H9 (cell line): ENCODE measurements at regions not wholly inside any gene's neighbourhood (a gene's known extent, or its start where the extent isn't known, plus 50 kb on each side); places are given as distances from the start of the nearest gene placed in this dataset.

ENCODE experiments used
- DNase-seq: peaks from one replicate; pipeline ENCODE4 v3.0.0-alpha.2; 2017
- H2AFZ ChIP-seq: one replicate; pipeline ENCODE4 v1.6.1; 2013; ENCODE audit warnings: mild to moderate bottlenecking, low read length, control low read depth, moderate library complexity
- H2AK5ac ChIP-seq: 2 replicates; pipeline ENCODE4 v1.6.1; 2013; ENCODE audit warnings: low read length, control low read depth, mixed read lengths; ENCODE audit not compliant: insufficient read length
- H2BK120ac ChIP-seq: one replicate; pipeline ENCODE4 v1.6.1; 2013; ENCODE audit warnings: low read depth, mild to moderate bottlenecking, low read length, control low read depth, inconsistent platforms; ENCODE audit not compliant: poor library complexity, severe bottlenecking
- H2BK12ac ChIP-seq: 2 replicates; pipeline ENCODE4 v1.6.1; 2013; ENCODE audit warnings: low read length, control low read depth, mixed read lengths, low read depth; ENCODE audit not compliant: insufficient read length
- H2BK15ac ChIP-seq: 2 replicates; pipeline ENCODE4 v1.6.1; 2013; ENCODE audit warnings: low read depth, low read length, control low read depth
- H2BK20ac ChIP-seq: one replicate; pipeline ENCODE4 v1.6.1; 2013; ENCODE audit warnings: low read depth, mild to moderate bottlenecking, low read length, control low read depth, inconsistent platforms; ENCODE audit not compliant: poor library complexity, severe bottlenecking
- H2BK5ac ChIP-seq: 2 replicates; pipeline ENCODE4 v1.6.1; 2013; ENCODE audit warnings: low read length, control low read depth, mixed read lengths; ENCODE audit not compliant: insufficient read length
- H3K14ac ChIP-seq: 2 replicates; pipeline ENCODE4 v1.6.1; 2013; ENCODE audit warnings: low read length, control low read depth; ENCODE audit not compliant: insufficient read depth
- H3K18ac ChIP-seq: 2 replicates; pipeline ENCODE4 v1.6.1; 2013; ENCODE audit warnings: low read depth, mild to moderate bottlenecking, mixed read lengths, low read length, control low read depth; ENCODE audit not compliant: insufficient read length
- H3K23ac ChIP-seq: 2 replicates; pipeline ENCODE4 v1.6.1; 2013; ENCODE audit warnings: low read length, control low read depth, mixed read lengths, low read depth; ENCODE audit not compliant: insufficient read length
- H3K23me2 ChIP-seq: 2 replicates; pipeline ENCODE4 v1.6.1; 2013; ENCODE audit warnings: low read depth, mild to moderate bottlenecking, mixed read lengths, low read length, control low read depth; ENCODE audit not compliant: insufficient read length, poor library complexity, severe bottlenecking
- H3K27ac ChIP-seq: 2 replicates; pipeline ENCODE4 v1.5.1; 2013; ENCODE audit warnings: low read length, control low read depth, mixed read lengths, low read depth; ENCODE audit not compliant: insufficient read length
- H3K27me3 ChIP-seq: 2 replicates; pipeline ENCODE4 v1.6.1; 2013; ENCODE audit warnings: low read length, control low read depth, inconsistent platforms; ENCODE audit not compliant: insufficient read depth
- H3K4ac ChIP-seq: 2 replicates; pipeline ENCODE4 v1.6.1; 2013; ENCODE audit warnings: low read depth, mild to moderate bottlenecking, control low read depth, inconsistent platforms, low read length, moderate library complexity
- H3K4me1 ChIP-seq: 2 replicates; pipeline ENCODE4 v1.6.1; 2013; ENCODE audit warnings: low read length, control low read depth, inconsistent platforms; ENCODE audit not compliant: insufficient read depth
- H3K4me2 ChIP-seq: 2 replicates; pipeline ENCODE4 v1.6.1; 2013; ENCODE audit warnings: low read length, control low read depth, mixed read lengths; ENCODE audit not compliant: insufficient read length, insufficient read depth
- H3K56ac ChIP-seq: 2 replicates; pipeline ENCODE4 v1.6.1; 2013; ENCODE audit warnings: low read depth, mild to moderate bottlenecking, mixed read lengths, low read length, control low read depth; ENCODE audit not compliant: insufficient read length
- H3K79me1 ChIP-seq: 2 replicates; pipeline ENCODE4 v1.6.1; 2013; ENCODE audit warnings: low read depth, mild to moderate bottlenecking, moderate library complexity, low read length, control low read depth, inconsistent platforms; ENCODE audit not compliant: insufficient read depth, poor library complexity, severe bottlenecking
- H3K79me2 ChIP-seq: 2 replicates; pipeline ENCODE4 v1.6.1; 2013; ENCODE audit warnings: low read length, control low read depth, inconsistent platforms; ENCODE audit not compliant: insufficient read depth
- H3K9ac ChIP-seq: 2 replicates; pipeline ENCODE4 v1.6.1; 2013; ENCODE audit warnings: low read length, control low read depth, mixed read lengths; ENCODE audit not compliant: insufficient read length; ENCODE audit errors: extremely low read depth
- H3K9me3 ChIP-seq: one replicate; pipeline ENCODE4 v1.6.1; 2013; ENCODE audit warnings: low read depth, low read length, inconsistent platforms; ENCODE audit not compliant: control insufficient read depth
- H3T11ph ChIP-seq: one replicate; pipeline ENCODE4 v1.6.1; 2013; ENCODE audit warnings: mild to moderate bottlenecking, low read length, control low read depth, inconsistent platforms
- H4K20me1 ChIP-seq: one replicate; pipeline ENCODE4 v1.6.1; 2013; ENCODE audit not compliant: control insufficient read depth, insufficient read length, insufficient read depth
- H4K5ac ChIP-seq: 2 replicates; pipeline ENCODE4 v1.6.1; 2013; ENCODE audit warnings: low read depth, mild to moderate bottlenecking, mixed read lengths, low read length, control low read depth; ENCODE audit not compliant: insufficient read length
- H4K8ac ChIP-seq: replicated peaks from 2 replicates; pipeline ENCODE4 v1.6.1; 2013; ENCODE audit warnings: low read length, control low read depth, mixed read lengths, low read depth; ENCODE audit not compliant: insufficient read length
- H4K91ac ChIP-seq: 2 replicates; pipeline ENCODE4 v1.6.1; 2013; ENCODE audit warnings: low read depth, mild to moderate bottlenecking, moderate library complexity, mixed read lengths, low read length, control low read depth; ENCODE audit not compliant: insufficient read length
- H3K27ac Mint-ChIP-seq, 3 experiments: 2 replicates in 2 of 3; 3 replicates in 1 of 3; pipeline ENCODE4 v1.8.0; 2020 to 2021; ENCODE audit warnings: mixed read lengths in 3 of 3, mild to moderate bottlenecking in 1 of 3, moderate library complexity in 1 of 3
- H3K27me3 Mint-ChIP-seq: 2 replicates; pipeline ENCODE4 v1.8.0; 2021; ENCODE audit warnings: low read depth, mild to moderate bottlenecking, moderate library complexity, mixed read lengths
- H3K36me3 Mint-ChIP-seq, 3 experiments: 2 replicates in 2 of 3; 3 replicates in 1 of 3; pipeline ENCODE4 v1.8.0; 2020 to 2021; ENCODE audit warnings: low read depth in 3 of 3, mixed read lengths in 3 of 3; ENCODE audit not compliant: insufficient read depth in 1 of 3
- H3K4me1 Mint-ChIP-seq, 2 experiments: 2 replicates each; pipeline ENCODE4 v1.8.0; 2020; ENCODE audit warnings: mixed read lengths in 2 of 2
- H3K4me3 Mint-ChIP-seq, 2 experiments: 2 replicates in 1 of 2; 3 replicates in 1 of 2; pipeline ENCODE4 v1.8.0; 2020 to 2021; ENCODE audit warnings: mild to moderate bottlenecking in 2 of 2, mixed read lengths in 2 of 2, moderate library complexity in 1 of 2
- H3K9me3 Mint-ChIP-seq, 2 experiments: 2 replicates in 1 of 2; 3 replicates in 1 of 2; pipeline ENCODE4 v1.8.0; 2020; ENCODE audit warnings: mild to moderate bottlenecking in 2 of 2, mixed read lengths in 2 of 2, moderate library complexity in 1 of 2
- CTCF ChIP-seq: fragments of 200-600 bp; sonication (generic); conservative IDR thresholded peaks from 3 replicates; pipeline ENCODE4 v1.8.0; 2021; ENCODE audit warnings: antibody characterized with exemption, mild to moderate bottlenecking
- WGBS: extraction: QIAGEN DNeasy Blood & Tissue Kit; methylation state at CpG from one replicate; pipeline ENCODE4 v1.1.7; 2013; ENCODE audit warnings: missing lambda C conversion rate, low lambda C conversion rate, mixed read lengths; ENCODE audit not compliant: insufficient read length; ENCODE audit errors: extremely low coverage; 5-methylcytosine and 5-hydroxymethylcytosine counted together

GRCh38 chr4:123159479-123159878 is 237.1 kb upstream of the NUDT6 start:
- Histone ChIP-seq H3K4me2 (no peak overlapping the region), H3K9ac (no peak overlapping the region), H4K5ac (no peak overlapping the region), H2AK5ac (no peak overlapping the region), H2BK20ac (no peak overlapping the region), H3K9me3 (no peaks in the 10 kb centered on the region), H3K4me1 (peaks cover 6% of the 10 kb centered on the region; the same call in 1 of the 2 replicates), H3K79me1 (no peaks in the 10 kb centered on the region), H2BK5ac (no peak overlapping the region), H2BK15ac (no peak overlapping the region), H3T11ph (no peak overlapping the region), H3K14ac (no peak overlapping the region), H4K20me1 (no peaks in the 10 kb centered on the region), H3K56ac (no peak overlapping the region), H3K79me2 (no peaks in the 10 kb centered on the region), H3K18ac (no peak overlapping the region), H3K23ac (no peak overlapping the region), H2BK120ac (no peak overlapping the region), H3K4ac (no peak overlapping the region), H3K27me3 (no peaks in the 10 kb centered on the region), H3K27ac (peak overlapping the region; percentile 18), H4K8ac (no peak overlapping the region), H3K23me2 (no peaks in the 10 kb centered on the region), H4K91ac (no peak overlapping the region), H2BK12ac (no peak overlapping the region), H2AFZ (no peak overlapping the region)
- Mint-ChIP-seq H3K9me3 (no peaks in the 10 kb centered on the region), H3K36me3 (0 out of 7 replicates have a peak, but pooled peaks cover 0 to 2% (median 0%) of the 10 kb centered on the region in 3 experiments), H3K27ac (peak overlapping the region; percentile 56 to 97 (median 94)), H3K4me1 (peaks cover 46 to 52% of the 10 kb centered on the region in 2 experiments), H3K4me3 (no peak overlapping the region; a peak in 1 of 5 replicates), H3K27me3 (no peaks in the 10 kb centered on the region)
- no CpG with 5 or more reads among the region's 2 CpGs for WGBS
- DNase-seq: peak; percentile 38
- TF ChIP-seq CTCF: no peak
